Left lung (tissue), 4 donors: ENCODE measurements at regions not wholly inside any gene's neighbourhood (a gene's known extent, or its start where the extent isn't known, plus 50 kb on each side); places are given as distances from the start of the nearest gene placed in this dataset.
"Not testable (repeated sequence)": the region's sequence is repeated elsewhere in the genome, so short reads cannot be mapped to it uniquely, and the experiment has no call there.

Experiments used
- ATAC-seq: fragments of 200-7000 bp; cut with Tn5 transposase; one replicate; pipeline ENCODE4 v1.9.1; 2020; ENCODE audit warnings: moderate library complexity
- DNase-seq, 4 donors: peaks; one replicate each; pipeline ENCODE4 v3.0.0-alpha.2; 2013 to 2020
- H3K27ac ChIP-seq, 2 donors: fragments of 200-600 bp; sonication (generic) in 1 of 2; one replicate each; pipeline versions ENCODE4 v1.5.0 to v1.8.0; 2020 to 2021
- H3K27me3 ChIP-seq, 2 donors: fragments of 200-600 bp; sonication (generic) in 1 of 2; one replicate each; pipeline versions ENCODE4 v1.5.0 to v1.8.0; 2020 to 2021
- H3K36me3 ChIP-seq, 2 donors: fragments of 200-600 bp; sonication (generic) in 1 of 2; one replicate each; pipeline versions ENCODE4 v1.5.0 to v1.8.0; 2020 to 2021
- H3K4me1 ChIP-seq, 2 donors: fragments of 200-600 bp; one replicate each; pipeline ENCODE4 v1.8.0; 2021
- H3K4me3 ChIP-seq, 2 donors: fragments of 200-600 bp; sonication (generic) in 1 of 2; one replicate each; pipeline versions ENCODE4 v1.5.0 to v1.8.0; 2020 to 2021; ENCODE audit warnings: mild to moderate bottlenecking in 1 of 2
- H3K9me3 ChIP-seq, 2 donors: fragments of 200-600 bp; sonication (generic) in 1 of 2; one replicate each; pipeline versions ENCODE4 v1.5.0 to v1.8.0; 2020 to 2021
- CTCF ChIP-seq, 2 donors: fragments of 200-600 bp; sonication (generic) in 1 of 2; IDR thresholded peaks; one replicate each; pipeline versions ENCODE4 v1.5.0 to v1.8.0; 2021; ENCODE audit warnings: antibody characterized with exemption in 2 of 2
- intact Hi-C, 2 donors: fragments of 100-400 bp; cut with DNase I; formaldehyde crosslinking; loops; one replicate each; pipeline versions ENCODE4 v1.11.2 to v1.14.2; 2022
- donor health status: DM: no; HTN: yes; CAD: no.
- donor health status: DM: no; HTN: no; CAD: no.

GRCh38 chr5:125244531-125244930 is 498.1 kb upstream of the ZNF608 start:
- no peak overlapping the region for H3K27ac ChIP-seq
- no peaks in the 10 kb centered on the region for H3K36me3 ChIP-seq
- H3K27me3 ChIP-seq = no peaks in the 10 kb centered on the region
- H3K9me3 ChIP-seq = no peaks in the 10 kb centered on the region
- DNase-seq (no peak), ATAC-seq (no peak)
- no peak overlapping the region for H3K4me3 ChIP-seq
- TF ChIP-seq CTCF (IDR thresholded peaks at IDR 0.05) = no peak
- intact Hi-C loops = no loop called here
- H3K4me1 ChIP-seq = no peaks in the 10 kb centered on the region

- Histone ChIP-seq H3K4me3 (no peak overlapping the region), H3K27me3 (no peaks in the 10 kb centered on the region), H3K9me3 (no peaks in the 10 kb centered on the region), H3K27ac (no peak overlapping the region), H3K4me1 (no peaks in the 10 kb centered on the region), H3K36me3 (no peaks in the 10 kb centered on the region)
- no peak for ATAC-seq
- DNase-seq = no peak
- TF ChIP-seq CTCF (IDR thresholded peaks at IDR 0.05) = no peak
- intact Hi-C loops = no loop called here
Observed at GRCh38 chr5:125245216-125245615, 498.8 kb upstream of the ZNF608 start.

- no peaks in the 10 kb centered on the region for H3K4me1 ChIP-seq
- no peaks in the 10 kb centered on the region for H3K36me3 ChIP-seq
- peak in 1 of 4 donors; percentile 12 for DNase-seq
- peaks cover 0 to 14% of the 10 kb centered on the region in 2 donors for H3K9me3 ChIP-seq
- no peak overlapping the region for H3K27ac ChIP-seq
- no peaks in the 10 kb centered on the region for H3K27me3 ChIP-seq
- no peak for TF ChIP-seq CTCF (IDR thresholded peaks at IDR 0.05)
- ATAC-seq = no peak
- intact Hi-C loops = no loop called here
- no peak overlapping the region for H3K4me3 ChIP-seq
Observed at GRCh38 chr5:125249400-125249799, 503.0 kb upstream of the ZNF608 start.

- Histone ChIP-seq H3K27me3 (no peaks in the 10 kb centered on the region), H3K4me3 (no peak overlapping the region), H3K36me3 (no peaks in the 10 kb centered on the region), H3K4me1 (no peaks in the 10 kb centered on the region), H3K9me3 (peaks cover 0 to 19% of the 10 kb centered on the region in 2 donors), H3K27ac (no peak overlapping the region)
- DNase-seq = no peak
- no peak for ATAC-seq
- TF ChIP-seq CTCF (IDR thresholded peaks at IDR 0.05) = no peak
- intact Hi-C loops = no loop called here
Observed at GRCh38 chr5:125251703-125252102, 505.3 kb upstream of the ZNF608 start.

- H3K27me3 ChIP-seq, H3K27ac ChIP-seq, H3K36me3 ChIP-seq, H3K4me1 ChIP-seq, ATAC-seq, DNase-seq, H3K4me3 ChIP-seq, intact Hi-C loops: not testable (repeated sequence)
- peaks cover 0 to 19% of the 10 kb centered on the region in 2 donors for H3K9me3 ChIP-seq
Observed at GRCh38 chr5:125253634-125254033, 507.2 kb upstream of the ZNF608 start.

GRCh38 chr5:125254267-125254666 is 507.8 kb upstream of the ZNF608 start:
- Histone ChIP-seq H3K9me3 (peaks cover 0 to 19% of the 10 kb centered on the region in 2 donors), H3K27ac (no peak overlapping the region), H3K4me3 (no peak overlapping the region), H3K36me3 (no peaks in the 10 kb centered on the region), H3K4me1 (no peaks in the 10 kb centered on the region), H3K27me3 (no peaks in the 10 kb centered on the region)
- intact Hi-C loops = no loop called here
- DNase-seq (no peak), ATAC-seq (no peak)
- no peak for TF ChIP-seq CTCF (IDR thresholded peaks at IDR 0.05)
